Prostate gland (tissue), 2 donors: ENCODE measurements at regions not wholly inside any gene's neighbourhood (a gene's known extent, or its start where the extent isn't known, plus 50 kb on each side); places are given as distances from the start of the nearest gene placed in this dataset.

ENCODE experiments used
- DNase-seq: peaks from one replicate; pipeline ENCODE4 v3.0.0-alpha.2; 2019; ENCODE audit warnings: low spot score
- H3K27ac ChIP-seq, 2 donors: fragments of 200-600 bp; sonication (generic); 2 replicates each; pipeline ENCODE4 v1.5.1; 2017 to 2019
- H3K27me3 ChIP-seq: fragments of 200-600 bp; sonication (generic); replicated peaks from 2 replicates; pipeline ENCODE4 v1.5.1; 2019; ENCODE audit not compliant: insufficient read depth
- H3K36me3 ChIP-seq, 2 donors: fragments of 200-600 bp; sonication (generic); 1 replicate in 1 of 2; 2 replicates in 1 of 2; pipeline versions ENCODE4 v1.5.1 to v1.8.1; 2017 to 2019
- H3K4me1 ChIP-seq: fragments of 200-600 bp; sonication (generic); replicated peaks from 2 replicates; pipeline ENCODE4 v1.5.1; 2019
- H3K4me3 ChIP-seq, 2 donors: fragments of 200-600 bp; sonication (generic); 2 replicates each; pipeline ENCODE4 v1.5.1; 2017 to 2019
- H3K9me3 ChIP-seq: fragments of 200-600 bp; sonication (generic); 2 replicates; pipeline ENCODE4 v1.5.1; 2017
- POLR2A ChIP-seq: fragments of 450-650 bp; IDR thresholded peaks from one replicate; pipeline ENCODE4 v1.6.1; 2016; ENCODE audit warnings: antibody characterized with exemption, mild to moderate bottlenecking
- POLR2AphosphoS5 ChIP-seq: sonication (generic); formaldehyde crosslinking; IDR thresholded peaks from one replicate; pipeline ENCODE4 v1.6.1; 2017; ENCODE audit warnings: antibody characterized with exemption
- WGBS: methylation state at CpG from one replicate; pipeline ENCODE4 v1.1.5; 2018; 5-methylcytosine and 5-hydroxymethylcytosine counted together
- intact Hi-C: fragments of 100-400 bp; cut with DNase I; formaldehyde crosslinking; loops from one replicate; pipeline ENCODE4 v1.14.2; 2022
- TF ChIP-seq, protein P1 (sequence below), 4 experiments: fragments of 200-600 bp in 2 of 4; fragments of 450-650 bp in 2 of 4; sonication (generic) in 2 of 4; IDR thresholded peaks; 1 replicate in 3 of 4; 2 replicates in 1 of 4; pipeline ENCODE4 v1.5.1; 2016 to 2019; ENCODE audit warnings: antibody characterized with exemption in 4 of 4, mild to moderate bottlenecking in 2 of 4, moderate library complexity in 2 of 4

- Histone ChIP-seq H3K27me3 (no peaks in the 10 kb centered on the region), H3K36me3 (no peaks in the 10 kb centered on the region), H3K9me3 (no peaks in the 10 kb centered on the region), H3K27ac (no peak overlapping the region), H3K4me1 (no peaks in the 10 kb centered on the region), H3K4me3 (no peak overlapping the region)
- intact Hi-C loops, result no loop called here
- 21% methylated on average over 4 of the region's 4 CpGs for WGBS
- no peak for TF ChIP-seq POLR2A
- TF ChIP-seq, protein P1, sequence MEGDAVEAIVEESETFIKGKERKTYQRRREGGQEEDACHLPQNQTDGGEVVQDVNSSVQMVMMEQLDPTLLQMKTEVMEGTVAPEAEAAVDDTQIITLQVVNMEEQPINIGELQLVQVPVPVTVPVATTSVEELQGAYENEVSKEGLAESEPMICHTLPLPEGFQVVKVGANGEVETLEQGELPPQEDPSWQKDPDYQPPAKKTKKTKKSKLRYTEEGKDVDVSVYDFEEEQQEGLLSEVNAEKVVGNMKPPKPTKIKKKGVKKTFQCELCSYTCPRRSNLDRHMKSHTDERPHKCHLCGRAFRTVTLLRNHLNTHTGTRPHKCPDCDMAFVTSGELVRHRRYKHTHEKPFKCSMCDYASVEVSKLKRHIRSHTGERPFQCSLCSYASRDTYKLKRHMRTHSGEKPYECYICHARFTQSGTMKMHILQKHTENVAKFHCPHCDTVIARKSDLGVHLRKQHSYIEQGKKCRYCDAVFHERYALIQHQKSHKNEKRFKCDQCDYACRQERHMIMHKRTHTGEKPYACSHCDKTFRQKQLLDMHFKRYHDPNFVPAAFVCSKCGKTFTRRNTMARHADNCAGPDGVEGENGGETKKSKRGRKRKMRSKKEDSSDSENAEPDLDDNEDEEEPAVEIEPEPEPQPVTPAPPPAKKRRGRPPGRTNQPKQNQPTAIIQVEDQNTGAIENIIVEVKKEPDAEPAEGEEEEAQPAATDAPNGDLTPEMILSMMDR (IDR thresholded peaks at IDR 0.05), result no peak
- no peak for TF ChIP-seq POLR2AphosphoS5
- no peak for DNase-seq
These were observed 178.0 kb downstream of the MATN1 start for GRCh38 chr1:30545365-30545764.

- H3K4me3 ChIP-seq, result no peak overlapping the region
- no peaks in the 10 kb centered on the region for H3K27me3 ChIP-seq
- H3K36me3 ChIP-seq, result no peaks in the 10 kb centered on the region
- no peak for DNase-seq
- H3K27ac ChIP-seq, result no peak overlapping the region
- no peaks in the 10 kb centered on the region for H3K4me1 ChIP-seq
- TF ChIP-seq, protein P1 (IDR thresholded peaks at IDR 0.05), result no peak
- TF ChIP-seq POLR2A, result no peak
- TF ChIP-seq POLR2AphosphoS5, result no peak
- intact Hi-C loops, result no loop called here
- 79% methylated on average over 10 of the region's 10 CpGs for WGBS
- H3K9me3 ChIP-seq, result no peaks in the 10 kb centered on the region
These were observed 181.5 kb downstream of the MATN1 start for GRCh38 chr1:30541721-30542485.

DNA sequence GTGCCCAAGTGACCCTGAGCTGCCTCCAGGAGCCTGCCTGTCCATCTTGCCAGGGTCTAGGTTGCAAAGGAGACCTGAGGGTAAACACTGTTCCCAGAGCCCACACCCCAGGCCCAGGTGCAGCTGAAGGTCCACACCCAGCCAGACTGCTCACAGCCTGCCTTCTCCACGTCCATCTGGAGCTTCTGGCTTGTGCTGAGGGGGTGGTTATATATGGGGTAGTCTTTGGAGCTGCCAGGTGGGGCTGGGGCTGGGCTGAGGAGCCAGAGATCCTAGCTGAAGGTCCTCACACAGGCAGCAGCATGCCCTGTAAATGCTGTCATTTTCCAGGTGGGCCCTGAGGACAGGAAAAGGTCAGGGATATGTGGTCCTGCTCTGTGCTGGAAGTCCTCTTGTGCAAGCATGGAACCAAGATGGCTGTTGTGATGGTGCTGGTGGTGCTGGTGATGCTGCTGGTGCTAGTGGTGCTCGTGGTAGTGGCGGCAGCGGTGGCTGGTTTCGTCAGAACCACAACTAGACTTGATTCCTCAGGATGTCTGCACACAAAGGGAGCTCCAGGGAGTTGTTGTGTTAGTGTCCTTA lies 182.7 kb downstream of the MATN1 start:
- Histone ChIP-seq H3K27ac (no peak overlapping the region), H3K4me1 (no peaks in the 10 kb centered on the region), H3K4me3 (no peak overlapping the region), H3K9me3 (no peaks in the 10 kb centered on the region), H3K36me3 (no peaks in the 10 kb centered on the region), H3K27me3 (no peaks in the 10 kb centered on the region)
- no peak for DNase-seq
- WGBS, result 67% methylated on average over 5 of the region's 5 CpGs
- intact Hi-C loops, result no loop called here
- TF ChIP-seq, protein P1 (IDR thresholded peaks at IDR 0.05), result no peak
- TF ChIP-seq POLR2A (no peak), POLR2AphosphoS5 (no peak)

GRCh38 chr1:30539884-30540283 lies 183.5 kb downstream of the MATN1 start:
- Histone ChIP-seq H3K9me3 (no peaks in the 10 kb centered on the region), H3K36me3 (no peaks in the 10 kb centered on the region), H3K27ac (no peak overlapping the region), H3K4me1 (no peaks in the 10 kb centered on the region), H3K27me3 (no peaks in the 10 kb centered on the region), H3K4me3 (no peak overlapping the region)
- intact Hi-C loops, result no loop called here
- TF ChIP-seq POLR2A, result no peak
- TF ChIP-seq, protein P1 (IDR thresholded peaks at IDR 0.05), result no peak
- no peak for TF ChIP-seq POLR2AphosphoS5
- no peak for DNase-seq
- 67% methylated on average over 6 of the region's 6 CpGs for WGBS
